ENCODE measurements at regions not wholly inside any gene's neighbourhood (a gene's known extent, or its start where the extent isn't known, plus 50 kb on each side); places are given as distances from the start of the nearest gene placed in this dataset.
A peak's percentile ranks its signal among the peaks of the same experiment; 100 is the strongest.

GRCh38 chr11:10376061-10376460, 71.2 kb downstream of the ADM start:
- Histone ChIP-seq H2BK120ac (replicated peaks; ENCODE audit: low read depth, low read length) (no peak overlapping the region), H4K5ac (ENCODE audit: insufficient read length, low read depth, low read length) (no peak overlapping the region), H3K14ac (ENCODE audit: insufficient read length) (no peak overlapping the region), H3K4me1 (replicated peaks in 1 of 4; ENCODE audit: control insufficient read depth in 3 of 4, insufficient read depth in 4 of 4, low read length in 3 of 4) (no peaks in the 10 kb centered on the region), H2BK15ac (ENCODE audit: low read length) (no peak overlapping the region), H3K23ac (ENCODE audit: insufficient read length) (no peak overlapping the region), H3K79me2 (ENCODE audit: control insufficient read depth in 1 of 2, insufficient read depth in 2 of 2, low read length in 2 of 2) (no peaks in the 10 kb centered on the region), H3K4me3 (ENCODE audit: extremely low read depth in 1 of 4, insufficient read depth in 2 of 4, low read depth in 3 of 4, low read length in 4 of 4) (no peak overlapping the region), H3K27me3 (replicated peaks in 1 of 4; ENCODE audit: control insufficient read depth in 3 of 4, extremely low read depth in 1 of 4, insufficient read depth in 3 of 4, low read length in 3 of 4) (no peaks in the 10 kb centered on the region), H3K4me2 (ENCODE audit: insufficient read depth in 1 of 2, low read depth in 2 of 2, low read length in 2 of 2) (no peak overlapping the region), H2AK5ac (ENCODE audit: low read depth, low read length) (no peak overlapping the region), H2BK20ac (ENCODE audit: low read length) (no peak overlapping the region), H3K9ac (replicated peaks in 1 of 4; ENCODE audit: extremely low read depth in 1 of 4, low read depth in 3 of 4, low read length in 3 of 4) (no peak overlapping the region), H4K8ac (ENCODE audit: extremely low read depth, insufficient read depth, low read length) (no peak overlapping the region), H3K9me3 (ENCODE audit: insufficient read depth in 2 of 2, low read depth in 1 of 2, low read length in 1 of 2) (no peaks in the 10 kb centered on the region), H2BK5ac (ENCODE audit: low read depth, low read length) (no peak overlapping the region), H4K91ac (replicated peaks; ENCODE audit: insufficient read length, low read length) (no peak overlapping the region), H3K36me3 (ENCODE audit: control insufficient read depth in 2 of 4, insufficient read depth in 4 of 4, low read length in 3 of 4) (no peaks in the 10 kb centered on the region), H4K20me1 (replicated peaks in 1 of 2; ENCODE audit: control insufficient read depth in 1 of 2, insufficient read depth in 2 of 2, low read length in 2 of 2) (no peaks in the 10 kb centered on the region), H3K56ac (replicated peaks; ENCODE audit: insufficient read length, low read depth, low read length) (no peak overlapping the region), H3K79me1 (ENCODE audit: low read depth, low read length) (no peaks in the 10 kb centered on the region), H3K4ac (replicated peaks; ENCODE audit: insufficient read length, low read depth, low read length) (no peak overlapping the region), H3K18ac (ENCODE audit: extremely low read depth, low read length) (no peak overlapping the region), H3K27ac (ENCODE audit: low read depth, low read length) (no peak overlapping the region), H3K23me2 (ENCODE audit: low read depth, low read length) (no peaks in the 10 kb centered on the region), H2BK12ac (ENCODE audit: low read depth, low read length) (no peak overlapping the region), H2AFZ (ENCODE audit: low read length) (no peak overlapping the region)
- TF ChIP-seq NANOG (IDR thresholded peaks at IDR 0.05; ENCODE audit: insufficient read depth, low read depth, low read length, poor library complexity, severe bottlenecking) = no peak
- no peak for TF ChIP-seq PHF8 (conservative IDR thresholded peaks at IDR 0.05; ENCODE audit: low read depth, low read length)
- no peak for TF ChIP-seq ASH2L (IDR thresholded peaks at IDR 0.05; ENCODE audit: low read length)
- TF ChIP-seq ZNF274 (IDR thresholded peaks at IDR 0.05; ENCODE audit: borderline replicate concordance, extremely low read depth, low read length) = no peak
- no peak for TF ChIP-seq SIRT6 (IDR thresholded peaks at IDR 0.05; ENCODE audit: low read length)
- no peak for TF ChIP-seq CTCF (IDR thresholded peaks at IDR 0.05; ENCODE audit: control extremely low read depth in 1 of 3, insufficient read depth in 1 of 3, low read depth in 1 of 3, low read length in 3 of 3)
- FAIRE-seq = no peak
- ChIA-PET POLR2A (ENCODE audit: partially characterized antibody) (interaction anchor here (0.8 to 2.0 kb wide), 2 partner anchors 9 to 72 kb away, joined by 3 to 5 read pairs; no protein-coding TSS in a partner anchor), CTCF (ENCODE audit: partially characterized antibody) (interaction anchor here (1.0 kb wide), 1 partner anchor 9 kb away, joined by 5 read pairs; no protein-coding TSS in a partner anchor)
- 94% methylated on average over 6 of the region's 6 CpGs; no CpG with 5 or more reads in 1 of the 2 experiments for WGBS, 2 experiments (ENCODE audit: extremely low coverage in 1 of 2, insufficient coverage in 1 of 2, insufficient read length in 1 of 2, insufficient replicate concordance in 2 of 2, low coverage in 1 of 2, low lambda C conversion rate in 2 of 2, missing lambda C conversion rate in 1 of 2)
- DNase-seq (ENCODE audit: low read depth in 1 of 2, low spot score in 2 of 2) = peak in 1 of 2 experiments; percentile 16
